AG09309 (cell line): ENCODE measurements at regions not wholly inside any gene's neighbourhood (a gene's known extent, or its start where the extent isn't known, plus 50 kb on each side); places are given as distances from the start of the nearest gene placed in this dataset.

Experiments
- DNase-seq: peaks from one replicate; pipeline ENCODE4 v3.0.0-alpha.2; 2010; ENCODE audit warnings: low read depth
- H3K4me3 ChIP-seq: 2 replicates; pipeline ENCODE4 v1.5.1; 2011; ENCODE audit warnings: mild to moderate bottlenecking, low read depth, low read length, moderate library complexity; ENCODE audit not compliant: control insufficient read depth
- CTCF ChIP-seq: IDR thresholded peaks from 2 replicates; pipeline ENCODE4 v1.5.1; 2011; ENCODE audit warnings: mild to moderate bottlenecking, low read depth, low read length, inconsistent platforms; ENCODE audit not compliant: insufficient read depth, control insufficient read depth; ENCODE audit errors: missing control alignments

GRCh38 chr5:122229551-122229950 lies 82.5 kb upstream of the SNCAIP start:
- no peak overlapping the region for H3K4me3 ChIP-seq
- no peak for TF ChIP-seq CTCF
- no peak for DNase-seq

GRCh38 chr5:122236270-122237040 lies 75.6 kb upstream of the SNCAIP start:
- no peak for DNase-seq
- TF ChIP-seq CTCF = no peak
- no peak overlapping the region for H3K4me3 ChIP-seq

DNA sequence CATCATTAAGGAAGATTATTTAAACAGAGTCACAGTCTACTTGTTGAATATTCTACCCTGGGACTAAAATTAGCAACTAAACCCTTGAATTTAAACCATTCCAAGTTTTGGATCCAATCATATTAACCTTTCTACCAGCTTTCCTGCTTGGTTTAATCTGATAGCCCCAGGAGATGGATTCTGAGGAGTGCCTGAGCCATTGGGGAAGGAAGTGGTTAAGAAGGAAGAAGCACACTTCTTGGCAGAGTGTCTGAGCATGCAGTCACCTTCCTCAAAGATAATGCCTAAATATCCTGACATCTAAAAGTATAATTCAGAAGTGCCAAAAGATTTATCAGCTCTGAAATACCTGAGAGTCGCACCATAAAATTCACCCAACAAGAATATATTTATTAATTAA lies 74.1 kb upstream of the SNCAIP start:
- DNase-seq = no peak
- no peak overlapping the region for H3K4me3 ChIP-seq
- no peak for TF ChIP-seq CTCF

GRCh38 chr5:122252319-122252718 lies 59.7 kb upstream of the SNCAIP start:
- DNase-seq = no peak
- TF ChIP-seq CTCF = no peak
- no peak overlapping the region for H3K4me3 ChIP-seq

DNA sequence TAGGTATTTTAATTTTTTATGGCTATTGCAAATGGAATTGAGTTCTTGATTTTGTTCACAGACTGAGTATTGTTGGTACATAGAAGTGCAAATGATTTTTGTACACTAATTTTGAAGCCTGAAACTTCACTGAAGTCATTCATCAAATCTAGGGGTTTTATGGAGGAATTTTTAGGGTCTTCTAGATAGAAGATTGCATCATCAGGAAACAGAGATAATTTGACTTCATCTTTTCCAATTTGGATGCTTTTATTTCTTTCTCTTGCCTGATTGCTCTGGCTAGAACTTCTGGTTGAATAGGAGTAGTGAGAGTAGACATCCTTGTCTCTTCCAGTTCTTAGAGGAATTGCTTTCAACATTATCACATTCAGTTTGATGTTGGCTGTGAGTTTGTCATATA lies 58.2 kb upstream of the SNCAIP start:
- no peak for TF ChIP-seq CTCF
- no peak overlapping the region for H3K4me3 ChIP-seq
- DNase-seq = no peak

GRCh38 chr5:122256388-122256787 lies 55.6 kb upstream of the SNCAIP start:
- DNase-seq = no peak
- H3K4me3 ChIP-seq = no peak overlapping the region
- no peak for TF ChIP-seq CTCF
